Tibial nerve (tissue), 4 donors: ENCODE measurements at regions not wholly inside any gene's neighbourhood (a gene's known extent, or its start where the extent isn't known, plus 50 kb on each side); places are given as distances from the start of the nearest gene placed in this dataset.

Experiments
- DNase-seq, 2 donors: peaks; one replicate each; pipeline ENCODE4 v3.0.0-alpha.2; 2019; ENCODE audit warnings: low spot score in 2 of 2
- H3K27ac ChIP-seq, 4 donors: fragments of 200-600 bp; sonication (generic) in 3 of 4; one replicate each; pipeline ENCODE4 v1.5.1; 2017 to 2019; ENCODE audit warnings: mild to moderate bottlenecking in 1 of 4
- H3K27me3 ChIP-seq, 2 donors: fragments of 200-600 bp; sonication (generic) in 1 of 2; one replicate each; pipeline versions ENCODE4 v1.5.1 to v1.6.0; 2017 to 2019
- H3K36me3 ChIP-seq, 3 donors: fragments of 200-600 bp; sonication (generic); one replicate each; pipeline ENCODE4 v1.5.1; 2018 to 2019
- H3K4me1 ChIP-seq, 4 donors: fragments of 200-600 bp; sonication (generic) in 3 of 4; one replicate each; pipeline ENCODE4 v1.5.1; 2017 to 2019
- H3K4me3 ChIP-seq, 4 donors: fragments of 200-600 bp; sonication (generic) in 3 of 4; one replicate each; pipeline ENCODE4 v1.5.1; 2017 to 2019; ENCODE audit warnings: mild to moderate bottlenecking in 1 of 4, moderate library complexity in 1 of 4
- H3K9me3 ChIP-seq, 4 donors: fragments of 200-600 bp; sonication (generic) in 3 of 4; one replicate each; pipeline ENCODE4 v1.5.1; 2017 to 2019
- CTCF ChIP-seq, 5 experiments: fragments of 200-600 bp in 3 of 5; fragments of 450-650 bp in 2 of 5; sonication (generic) in 3 of 5; IDR thresholded peaks; one replicate each; pipeline ENCODE4 v1.5.1; 2016 to 2019; ENCODE audit warnings: antibody characterized with exemption in 5 of 5, mild to moderate bottlenecking in 3 of 5, moderate library complexity in 2 of 5
- EP300 ChIP-seq, 2 donors: sonication (generic); formaldehyde crosslinking; IDR thresholded peaks; one replicate each; pipeline ENCODE4 v1.6.1; 2017; ENCODE audit warnings: antibody characterized with exemption in 2 of 2, mild to moderate bottlenecking in 1 of 2
- POLR2A ChIP-seq, 2 donors: fragments of 450-650 bp; IDR thresholded peaks; one replicate each; pipeline ENCODE4 v1.6.1; 2017; ENCODE audit warnings: antibody characterized with exemption in 2 of 2, mild to moderate bottlenecking in 2 of 2, moderate library complexity in 2 of 2
- WGBS, 2 donors: methylation state at CpG; one replicate each; pipeline ENCODE4 v1.1.5; 2018; 5-methylcytosine and 5-hydroxymethylcytosine counted together

DNA sequence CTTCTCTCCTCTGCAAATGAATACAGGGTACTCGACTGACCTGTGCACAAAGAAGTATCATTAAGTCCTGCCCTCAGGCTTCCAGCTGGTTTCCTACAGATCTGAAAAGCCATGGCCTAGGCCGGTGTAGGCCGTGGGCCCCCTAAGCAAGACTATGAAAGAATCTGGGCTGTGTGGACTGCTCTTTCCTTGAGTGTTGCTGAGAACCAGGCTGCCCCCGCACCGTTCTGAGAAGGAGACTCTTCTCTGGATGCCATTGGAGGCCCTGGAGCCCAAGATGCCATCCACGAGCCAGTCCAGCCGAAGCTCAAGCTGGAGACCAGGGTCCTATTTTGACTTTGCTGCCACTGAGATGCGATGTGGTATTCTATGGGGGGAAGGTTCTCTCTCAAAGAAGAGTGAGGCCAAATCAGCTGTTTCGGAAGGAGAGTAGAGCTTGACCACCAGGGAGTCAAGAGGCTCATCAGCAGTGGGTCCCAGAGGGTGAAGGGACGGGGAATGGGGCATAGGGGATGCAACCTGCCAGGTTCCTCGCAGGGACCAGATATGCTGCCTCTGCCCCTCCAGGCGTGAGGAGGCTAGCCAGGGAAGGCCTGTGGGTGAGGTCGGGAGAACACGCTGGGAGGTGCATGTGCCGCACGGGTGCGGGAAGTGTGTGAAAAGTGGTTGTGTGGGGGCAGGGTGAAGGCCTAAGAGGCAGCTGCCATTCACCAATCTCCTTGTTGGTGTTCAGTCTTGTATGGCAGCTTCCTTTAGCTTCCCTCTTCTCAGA, 96.4 kb upstream of the B3GAT1 start:
- no peak for DNase-seq
- H3K27ac ChIP-seq: no peak overlapping the region
- H3K4me3 ChIP-seq: no peak overlapping the region
- no peak for TF ChIP-seq POLR2A (IDR thresholded peaks at IDR 0.05)
- TF ChIP-seq EP300 (IDR thresholded peaks at IDR 0.05): no peak
- no peak for TF ChIP-seq CTCF (IDR thresholded peaks at IDR 0.05)
- H3K9me3 ChIP-seq: no peaks in the 10 kb centered on the region
- H3K36me3 ChIP-seq: no peaks in the 10 kb centered on the region
- H3K27me3 ChIP-seq: no peaks in the 10 kb centered on the region
- no peaks in the 10 kb centered on the region for H3K4me1 ChIP-seq
- WGBS, 2 donors: 86 to 91% methylated on average over 16 to 17 of the region's 17 CpGs

DNA sequence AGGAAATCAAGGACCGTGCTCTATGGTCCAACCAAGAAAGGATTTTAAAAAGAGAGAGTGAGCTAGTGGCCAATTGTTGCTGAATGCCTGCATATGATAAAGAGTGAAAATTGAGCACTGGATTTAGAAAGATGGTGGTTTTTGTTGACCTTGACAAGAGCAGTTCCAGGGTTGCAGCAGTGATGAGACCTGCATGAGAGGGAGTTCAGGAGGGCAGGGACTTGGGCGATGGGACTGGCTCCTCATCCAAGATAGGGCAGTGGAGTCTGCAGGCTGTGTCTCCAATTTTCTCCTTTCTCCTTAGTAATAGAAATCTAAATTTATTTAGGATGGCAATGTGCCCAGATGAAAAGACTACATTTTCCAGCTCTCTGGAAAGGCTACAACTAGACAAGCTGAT, 94.0 kb upstream of the B3GAT1 start:
- no peak for TF ChIP-seq POLR2A (IDR thresholded peaks at IDR 0.05)
- TF ChIP-seq EP300 (IDR thresholded peaks at IDR 0.05): no peak
- TF ChIP-seq CTCF (IDR thresholded peaks at IDR 0.05): no peak
- no peaks in the 10 kb centered on the region for H3K9me3 ChIP-seq
- DNase-seq: no peak

DNA sequence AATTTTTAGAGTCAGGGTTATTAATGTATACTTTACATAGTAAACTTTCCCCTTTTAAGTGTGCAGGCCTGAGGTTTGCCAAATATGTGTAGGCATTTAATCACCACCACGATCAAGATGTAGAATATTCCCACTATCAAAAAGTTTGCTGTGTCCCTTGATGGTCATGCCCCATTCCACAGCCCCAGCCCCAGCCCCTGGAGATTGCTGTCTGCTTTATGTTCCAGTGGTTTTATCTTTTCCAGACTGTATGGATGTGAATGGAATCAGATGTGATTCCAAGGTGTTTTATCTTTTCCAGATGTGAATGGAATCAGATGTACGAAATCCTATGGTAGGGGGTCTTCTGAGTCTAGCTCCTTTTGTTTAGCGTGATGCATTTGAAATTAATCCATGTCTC, 93.1 kb upstream of the B3GAT1 start:
- no peak for DNase-seq
- Histone ChIP-seq H3K4me1 (no peaks in the 10 kb centered on the region), H3K27ac (no peak overlapping the region), H3K4me3 (no peak overlapping the region), H3K27me3 (peaks cover 0 to 5% of the 10 kb centered on the region in 2 donors), H3K9me3 (no peaks in the 10 kb centered on the region), H3K36me3 (no peaks in the 10 kb centered on the region)
- TF ChIP-seq CTCF (IDR thresholded peaks at IDR 0.05): no peak
- no peak for TF ChIP-seq EP300 (IDR thresholded peaks at IDR 0.05)
- no peak for TF ChIP-seq POLR2A (IDR thresholded peaks at IDR 0.05)
- WGBS, 2 donors: 62 to 65% methylated on average over 3 of the region's 3 CpGs

More for the DNA sequence above, 94.0 kb upstream of the B3GAT1 start:
- no peaks in the 10 kb centered on the region for H3K4me1 ChIP-seq
- 58 to 73% methylated on average over 2 of the region's 2 CpGs for WGBS, 2 donors
- H3K4me3 ChIP-seq: no peak overlapping the region
- no peak overlapping the region for H3K27ac ChIP-seq
- no peaks in the 10 kb centered on the region for H3K36me3 ChIP-seq
- peaks cover 0 to 5% of the 10 kb centered on the region in 2 donors for H3K27me3 ChIP-seq

DNA sequence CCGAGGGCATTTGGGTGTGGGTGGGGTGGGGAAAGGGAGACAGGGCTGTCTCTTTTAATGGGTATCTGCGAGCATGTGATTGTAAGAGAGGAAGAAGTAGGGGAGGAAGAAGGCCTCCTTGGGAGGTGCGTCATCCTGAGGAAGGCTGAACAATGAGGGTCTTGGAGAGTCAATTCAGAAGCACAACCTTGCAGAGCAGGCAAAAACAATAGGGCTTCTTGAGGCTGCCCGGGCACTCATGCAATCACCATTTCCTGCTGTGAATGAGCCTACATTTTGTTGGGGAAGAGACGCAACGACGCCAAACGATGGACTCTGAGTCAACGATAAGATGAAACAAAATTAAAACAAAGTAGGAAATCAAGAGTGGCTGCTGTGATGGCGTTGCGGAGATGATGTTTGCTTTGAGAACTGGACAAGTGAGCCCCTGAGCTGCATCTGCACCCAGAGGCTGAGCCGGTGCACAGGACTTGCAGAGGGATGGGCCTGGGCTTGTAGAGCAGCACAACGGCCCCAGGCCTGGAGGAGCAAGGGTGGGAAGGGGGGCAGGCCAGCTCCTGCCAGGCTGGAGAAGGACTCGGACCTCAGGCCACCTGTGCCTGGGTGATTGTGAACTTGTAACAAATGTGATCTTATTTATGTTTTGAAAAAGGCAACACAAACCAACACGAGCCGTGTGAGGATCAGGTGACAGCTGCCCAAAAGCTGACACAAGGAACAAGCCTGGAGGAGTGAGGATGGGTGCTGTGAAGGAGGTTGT, 92.3 kb upstream of the B3GAT1 start:
- H3K27me3 ChIP-seq: peaks cover 0 to 5% of the 10 kb centered on the region in 2 donors
- H3K4me3 ChIP-seq: no peak overlapping the region
- WGBS, 2 donors: 48 to 49% methylated on average over 16 of the region's 16 CpGs
- no peaks in the 10 kb centered on the region for H3K36me3 ChIP-seq
- DNase-seq: no peak
- no peak for TF ChIP-seq POLR2A (IDR thresholded peaks at IDR 0.05)
- H3K9me3 ChIP-seq: no peaks in the 10 kb centered on the region
- no peaks in the 10 kb centered on the region for H3K4me1 ChIP-seq
- no peak overlapping the region for H3K27ac ChIP-seq

- DNase-seq: no peak
- WGBS, 2 donors: 86 to 87% methylated on average over 16 of the region's 16 CpGs
- H3K27ac ChIP-seq: no peak overlapping the region
- H3K27me3 ChIP-seq: peaks cover 0 to 5% of the 10 kb centered on the region in 2 donors
- no peaks in the 10 kb centered on the region for H3K36me3 ChIP-seq
- H3K4me3 ChIP-seq: no peak overlapping the region
- no peaks in the 10 kb centered on the region for H3K4me1 ChIP-seq
- no peak for TF ChIP-seq EP300 (IDR thresholded peaks at IDR 0.05)
- no peak for TF ChIP-seq CTCF (IDR thresholded peaks at IDR 0.05)
- TF ChIP-seq POLR2A (IDR thresholded peaks at IDR 0.05): no peak
- no peaks in the 10 kb centered on the region for H3K9me3 ChIP-seq
Measured at GRCh38 chr11:134503596-134503995, 91.6 kb upstream of the B3GAT1 start.
